HG03469 (cell line): ENCODE measurements at regions not wholly inside any gene's neighbourhood (a gene's known extent, or its start where the extent isn't known, plus 50 kb on each side); places are given as distances from the start of the nearest gene placed in this dataset.

Experiments used
- ATAC-seq: cut with Tn5 transposase; IDR thresholded peaks from one replicate; pipeline ENCODE4 v1.9.1; 2021; ENCODE audit warnings: mild to moderate bottlenecking, moderate library complexity, moderate number of reproducible peaks; ENCODE audit not compliant: unreplicated experiment

GRCh38 chr12:41778934-41779333 lies 365.7 kb downstream of the GXYLT1 start:
- ATAC-seq, result no peak

GRCh38 chr12:41777064-41777790 lies 367.4 kb downstream of the GXYLT1 start:
- ATAC-seq, result no peak

- no peak for ATAC-seq
Observed at GRCh38 chr12:41772478-41772877, 372.2 kb downstream of the GXYLT1 start.

- peak; percentile 77 for ATAC-seq
Observed at GRCh38 chr12:41769810-41770209, 374.9 kb downstream of the GXYLT1 start.

- ATAC-seq, result no peak
Observed at GRCh38 chr12:41768456-41768855, 376.2 kb downstream of the GXYLT1 start.

GRCh38 chr12:41762691-41763090 lies 382.0 kb downstream of the GXYLT1 start:
- ATAC-seq, result no peak

- no peak for ATAC-seq
Observed at GRCh38 chr12:41745593-41745992, 399.1 kb downstream of the GXYLT1 start.

GRCh38 chr12:41743835-41744234 lies 400.8 kb downstream of the GXYLT1 start:
- ATAC-seq, result no peak

GRCh38 chr12:41739066-41739465 lies 405.6 kb downstream of the GXYLT1 start:
- ATAC-seq, result no peak

GRCh38 chr12:41737423-41737822 lies 407.3 kb downstream of the GXYLT1 start:
- ATAC-seq, result no peak

GRCh38 chr12:41736436-41736835 lies 408.2 kb downstream of the GXYLT1 start:
- ATAC-seq, result no peak

- no peak for ATAC-seq
Observed at GRCh38 chr12:41731691-41732090, 413.0 kb downstream of the GXYLT1 start.

GRCh38 chr12:41731061-41731460 lies 413.6 kb downstream of the GXYLT1 start:
- ATAC-seq, result no peak

- ATAC-seq, result no peak
Observed at GRCh38 chr12:41724216-41724615, 420.5 kb downstream of the GXYLT1 start.

- ATAC-seq, result no peak
Observed at GRCh38 chr12:41719214-41719613, 425.5 kb downstream of the GXYLT1 start.

- no peak for ATAC-seq
Observed at GRCh38 chr12:41715256-41715655, 429.4 kb downstream of the GXYLT1 start.

- ATAC-seq, result no peak
Observed at GRCh38 chr12:41709463-41710285, 435.0 kb downstream of the GXYLT1 start.

- ATAC-seq, result no peak
Observed at GRCh38 chr12:41709012-41709411, 435.7 kb downstream of the GXYLT1 start.

GRCh38 chr12:41706376-41706775 lies 438.3 kb downstream of the GXYLT1 start:
- no peak for ATAC-seq

- ATAC-seq, result no peak
Observed at GRCh38 chr12:41701943-41702601, 442.6 kb downstream of the GXYLT1 start.

- ATAC-seq, result no peak
Observed at GRCh38 chr12:41700940-41701339, 443.7 kb downstream of the GXYLT1 start.

GRCh38 chr12:41699658-41700057 lies 445.0 kb downstream of the GXYLT1 start:
- ATAC-seq, result no peak
